Common myeloid progenitor, CD34-positive (primary cell): ENCODE measurements at regions not wholly inside any gene's neighbourhood (a gene's known extent, or its start where the extent isn't known, plus 50 kb on each side); places are given as distances from the start of the nearest gene placed in this dataset.

Experiments used
- CTCF ChIA-PET: fragments of 350-600 bp; sonication (Branson Sonifier 250); formaldehyde crosslinking; loops from one replicate; lab custom pipeline; 2021; ENCODE audit warnings: antibody characterized with exemption; lab: Charles Lee
- POLR2A ChIA-PET: fragments of 350-600 bp; sonication (Branson Sonifier 250); formaldehyde crosslinking; loops from one replicate; lab custom pipeline; 2021; ENCODE audit warnings: antibody characterized with exemption; lab: Charles Lee
- DNase-seq, 3 donors: peaks; one replicate each; pipeline versions ENCODE4 v3.0.0 to v3.0.0-alpha.2; 2013
- H3K27ac ChIP-seq, 2 experiments: 1 replicate in 1 of 2; 2 replicates in 1 of 2; pipeline ENCODE4 v1.7.0; 2013; ENCODE audit warnings: inconsistent platforms in 2 of 2, low read length in 2 of 2, mild to moderate bottlenecking in 2 of 2, low read depth in 1 of 2, moderate library complexity in 1 of 2; ENCODE audit not compliant: severe bottlenecking in 2 of 2, insufficient read depth in 1 of 2, poor library complexity in 1 of 2
- H3K27me3 ChIP-seq, 5 experiments: replicated peaks in 2 of 5; 1 replicate in 3 of 5; 2 replicates in 2 of 5; pipeline versions ENCODE4 v1.6.1 to v1.7.0; 2013; ENCODE audit warnings: low read length in 4 of 5, mild to moderate bottlenecking in 2 of 5, moderate library complexity in 2 of 5, inconsistent platforms in 1 of 5; ENCODE audit not compliant: insufficient read depth in 5 of 5, control insufficient read depth in 4 of 5
- H3K36me3 ChIP-seq, 4 experiments: 1 replicate in 2 of 4; 2 replicates in 2 of 4; pipeline versions ENCODE4 v1.6.1 to v1.7.0; 2013; ENCODE audit warnings: low read length in 3 of 4, control low read depth in 1 of 4, mild to moderate bottlenecking in 1 of 4; ENCODE audit not compliant: control insufficient read depth in 4 of 4, insufficient read depth in 4 of 4
- H3K4me1 ChIP-seq, 4 experiments: 1 replicate in 3 of 4; 2 replicates in 1 of 4; pipeline versions ENCODE4 v1.6.1 to v1.7.1; 2013; ENCODE audit warnings: low read length in 3 of 4, mild to moderate bottlenecking in 3 of 4, control low read depth in 1 of 4, inconsistent platforms in 1 of 4, moderate library complexity in 1 of 4; ENCODE audit not compliant: control insufficient read depth in 4 of 4, insufficient read depth in 4 of 4; ENCODE audit errors: control extremely low read depth in 1 of 4
- H3K4me3 ChIP-seq, 7 experiments: 1 replicate in 4 of 7; 2 replicates in 3 of 7; pipeline versions ENCODE4 v1.5.1 to v1.7.0; 2013; ENCODE audit warnings: mild to moderate bottlenecking in 7 of 7, low read length in 6 of 7, moderate library complexity in 6 of 7, inconsistent platforms in 2 of 7, low read depth in 2 of 7, control low read depth in 1 of 7; ENCODE audit not compliant: insufficient read depth in 4 of 7, control insufficient read depth in 1 of 7; ENCODE audit errors: extremely low read depth in 1 of 7
- H3K9me3 ChIP-seq, 5 experiments: 1 replicate in 4 of 5; 2 replicates in 1 of 5; pipeline versions ENCODE4 v1.6.1 to v1.7.1; 2013; ENCODE audit warnings: low read length in 4 of 5, mild to moderate bottlenecking in 2 of 5, inconsistent platforms in 1 of 5, low read depth in 1 of 5, moderate library complexity in 1 of 5; ENCODE audit not compliant: control insufficient read depth in 4 of 5, insufficient read depth in 2 of 5; ENCODE audit errors: control extremely low read depth in 1 of 5
- WGBS: methylation state at CpG from one replicate; pipeline ENCODE4 v1.1.5; 2013; ENCODE audit not compliant: insufficient coverage; 5-methylcytosine and 5-hydroxymethylcytosine counted together

- no peaks in the 10 kb centered on the region for H3K36me3 ChIP-seq
These were observed 1065.8 kb upstream of the B3GALT2 start for GRCh38 chr1:194252199-194252598.

GRCh38 chr1:194241215-194241614 lies 1054.8 kb upstream of the B3GALT2 start:
- H3K36me3 ChIP-seq: no peaks in the 10 kb centered on the region
- no peak overlapping the region for H3K27ac ChIP-seq
- no peaks in the 10 kb centered on the region for H3K27me3 ChIP-seq
- DNase-seq: no peak
- WGBS: no CpG with 5 or more reads among the region's 1 CpG
- POLR2A ChIA-PET: no interaction called here
- H3K4me3 ChIP-seq: no peak overlapping the region
- no peaks in the 10 kb centered on the region for H3K9me3 ChIP-seq
- H3K4me1 ChIP-seq: peaks cover 0 to 2% (median 0%) of the 10 kb centered on the region in 4 experiments
- CTCF ChIA-PET: no interaction called here

More at GRCh38 chr1:194252199-194252598, 1065.8 kb upstream of the B3GALT2 start:
- Histone ChIP-seq H3K27ac (no peak overlapping the region), H3K4me3 (no peak overlapping the region), H3K9me3 (peaks cover 0 to 2% (median under 1%) of the 10 kb centered on the region in 5 experiments), H3K27me3 (no peaks in the 10 kb centered on the region), H3K4me1 (no peaks in the 10 kb centered on the region)
- ChIA-PET POLR2A (no interaction called here), CTCF (no interaction called here)
- WGBS: no CpG with 5 or more reads among the region's 1 CpG
- no peak for DNase-seq

GRCh38 chr1:194233069-194233468 lies 1046.7 kb upstream of the B3GALT2 start:
- Histone ChIP-seq H3K4me1 (no peaks in the 10 kb centered on the region), H3K9me3 (peaks cover 0 to 12% (median 10%) of the 10 kb centered on the region in 5 experiments), H3K27ac (no peak overlapping the region), H3K4me3 (no peak overlapping the region), H3K36me3 (no peaks in the 10 kb centered on the region), H3K27me3 (peaks cover 0 to 23% (median 5%) of the 10 kb centered on the region in 5 experiments)
- POLR2A ChIA-PET: no interaction called here
- WGBS: 100% methylated on average over 2 of the region's 2 CpGs
- CTCF ChIA-PET: no interaction called here
- DNase-seq: no peak

- ChIA-PET POLR2A (no interaction called here), CTCF (no interaction called here)
- H3K4me3 ChIP-seq: no peak overlapping the region
- WGBS: 100% methylated on average over 3 of the region's 4 CpGs
- H3K4me1 ChIP-seq: peaks cover 5 to 9% (median 7%) of the 10 kb centered on the region in 4 experiments
- peaks cover 0 to 33% (median 14%) of the 10 kb centered on the region in 5 experiments for H3K27me3 ChIP-seq
- no peak for DNase-seq
- H3K36me3 ChIP-seq: no peaks in the 10 kb centered on the region
- H3K27ac ChIP-seq: no peak overlapping the region
- H3K9me3 ChIP-seq: peaks cover 0 to 12% (median 10%) of the 10 kb centered on the region in 5 experiments
These were observed 1044.1 kb upstream of the B3GALT2 start for GRCh38 chr1:194230351-194231144.

- Histone ChIP-seq H3K9me3 (peaks cover 0 to 18% (median 10%) of the 10 kb centered on the region in 5 experiments), H3K27ac (no peak overlapping the region), H3K27me3 (peaks cover 0 to 42% (median 15%) of the 10 kb centered on the region in 5 experiments), H3K4me3 (no peak overlapping the region), H3K36me3 (no peaks in the 10 kb centered on the region), H3K4me1 (peaks cover 5 to 15% (median 8%) of the 10 kb centered on the region in 4 experiments)
- WGBS: no CpG with 5 or more reads among the region's 1 CpG
- POLR2A ChIA-PET: no interaction called here
- CTCF ChIA-PET: interaction anchor here (1.4 kb wide), 1 partner anchor 72 kb away, joined by 3 read pairs; no protein-coding TSS in a partner anchor
- no peak for DNase-seq
These were observed 1042.0 kb upstream of the B3GALT2 start for GRCh38 chr1:194228427-194228826.

- CTCF ChIA-PET: interaction anchor here (1.0 kb wide), 1 partner anchor 11 kb away, joined by 3 read pairs; no protein-coding TSS in a partner anchor
- peaks cover 3 to 21% (median 10%) of the 10 kb centered on the region in 5 experiments for H3K9me3 ChIP-seq
These were observed 1040.7 kb upstream of the B3GALT2 start for GRCh38 chr1:194227161-194227560.

GRCh38 chr1:194225821-194226220 lies 1039.4 kb upstream of the B3GALT2 start:
- Histone ChIP-seq H3K36me3 (no peaks in the 10 kb centered on the region), H3K27ac (no peak overlapping the region), H3K4me3 (peak overlapping the region in 1 of 7 experiments; percentile 14), H3K9me3 (peaks cover 3 to 20% (median 10%) of the 10 kb centered on the region in 5 experiments), H3K4me1 (peaks cover 5 to 15% (median 8%) of the 10 kb centered on the region in 4 experiments), H3K27me3 (peaks cover 0 to 44% (median 13%) of the 10 kb centered on the region in 5 experiments)
- ChIA-PET POLR2A (no interaction called here), CTCF (interaction anchor here (0.6 kb wide), 1 partner anchor 9 kb away, joined by 4 read pairs; no protein-coding TSS in a partner anchor)
- peak; percentile 54 to 94 (median 91) for DNase-seq
- WGBS: no CpG with 5 or more reads among the region's 2 CpGs

More at GRCh38 chr1:194227161-194227560, 1040.7 kb upstream of the B3GALT2 start:
- WGBS: 100% methylated on average over 1 of the region's 1 CpG
- Histone ChIP-seq H3K27ac (no peak overlapping the region), H3K27me3 (peaks cover 0 to 44% (median 13%) of the 10 kb centered on the region in 5 experiments), H3K4me1 (peaks cover 5 to 15% (median 8%) of the 10 kb centered on the region in 4 experiments), H3K36me3 (no peaks in the 10 kb centered on the region), H3K4me3 (no peak overlapping the region)
- DNase-seq: no peak
- POLR2A ChIA-PET: no interaction called here
